ENCODE measurements at regions not wholly inside any gene's neighbourhood (a gene's known extent, or its start where the extent isn't known, plus 50 kb on each side); places are given as distances from the start of the nearest gene placed in this dataset.

GRCh38 chr7:79964463-79964862 lies 170.2 kb upstream of the GNAI1 start:
- no peak for DNase-seq (ENCODE audit: low read depth)
- TF ChIP-seq CTCF (IDR thresholded peaks at IDR 0.05; ENCODE audit: insufficient read depth, low read depth, low read length) = no peak
- H3K4me3 ChIP-seq (ENCODE audit: low read depth, low read length) = no peak overlapping the region

- TF ChIP-seq CTCF (IDR thresholded peaks at IDR 0.05; ENCODE audit: insufficient read depth, low read depth, low read length) = no peak
- DNase-seq (ENCODE audit: low read depth) = no peak
- H3K4me3 ChIP-seq (ENCODE audit: low read depth, low read length) = no peak overlapping the region
Observed at GRCh38 chr7:79953130-79953529, 181.5 kb upstream of the GNAI1 start.

- no peak for TF ChIP-seq CTCF (IDR thresholded peaks at IDR 0.05; ENCODE audit: insufficient read depth, low read depth, low read length)
- H3K4me3 ChIP-seq (ENCODE audit: low read depth, low read length) = no peak overlapping the region
- no peak for DNase-seq (ENCODE audit: low read depth)
Observed at GRCh38 chr7:79952399-79952798, 182.2 kb upstream of the GNAI1 start.

GRCh38 chr7:79951415-79951814 lies 183.2 kb upstream of the GNAI1 start:
- no peak overlapping the region for H3K4me3 ChIP-seq (ENCODE audit: low read depth, low read length)
- DNase-seq (ENCODE audit: low read depth) = no peak
- TF ChIP-seq CTCF (IDR thresholded peaks at IDR 0.05; ENCODE audit: insufficient read depth, low read depth, low read length) = no peak

- DNase-seq (ENCODE audit: low read depth) = peak; percentile 44
- H3K4me3 ChIP-seq (ENCODE audit: low read depth, low read length) = no peak overlapping the region
- no peak for TF ChIP-seq CTCF (IDR thresholded peaks at IDR 0.05; ENCODE audit: insufficient read depth, low read depth, low read length)
Observed at GRCh38 chr7:79949778-79950177, 184.9 kb upstream of the GNAI1 start.

- H3K4me3 ChIP-seq (ENCODE audit: low read depth, low read length) = no peak overlapping the region
- DNase-seq (ENCODE audit: low read depth) = peak; percentile 5
- TF ChIP-seq CTCF (IDR thresholded peaks at IDR 0.05; ENCODE audit: insufficient read depth, low read depth, low read length) = no peak
Observed at GRCh38 chr7:79936281-79936983, 198.2 kb upstream of the GNAI1 start.

GRCh38 chr7:79934727-79935126 lies 199.9 kb upstream of the GNAI1 start:
- no peak overlapping the region for H3K4me3 ChIP-seq (ENCODE audit: low read depth, low read length)
- no peak for DNase-seq (ENCODE audit: low read depth)
- TF ChIP-seq CTCF (IDR thresholded peaks at IDR 0.05; ENCODE audit: insufficient read depth, low read depth, low read length) = no peak
